HCT116 (cell line): ENCODE measurements at regions not wholly inside any gene's neighbourhood (a gene's known extent, or its start where the extent isn't known, plus 50 kb on each side); places are given as distances from the start of the nearest gene placed in this dataset.

Source experiments
- ATAC-seq: fragments of 200-7000 bp; cut with Tn5 transposase; 2 replicates; pipeline ENCODE4 v1.9.1; 2020; ENCODE audit warnings: mild to moderate bottlenecking, moderate library complexity
- BruUV-seq: library from RNA; stranded (reverse); fragments of 400-500 nt; replicated peaks from 2 replicates; lab custom pipeline; 2021; lab: Mats Ljungman, UMichigan
- CTCF ChIA-PET: fragments of 300-600 bp; sonication (Branson Sonifier 250); formaldehyde crosslinking; loops from one replicate; lab custom pipeline; 2021; ENCODE audit warnings: antibody characterized with exemption; lab: Charles Lee
- POLR2A ChIA-PET: fragments of 300-600, 350-600 bp; sonication (Branson Sonifier 250); formaldehyde crosslinking; loops from one replicate; lab custom pipeline; 2021; ENCODE audit warnings: antibody characterized with exemption; lab: Charles Lee
- RAD21 ChIA-PET, 2 experiments: fragments of 300-600 bp; sonication (Branson Sonifier 250); formaldehyde crosslinking; loops; one replicate each; lab custom pipeline; 2023; ENCODE audit warnings: low total read pairs in 2 of 2; ENCODE audit not compliant: uncharacterized antibody in 2 of 2, unreplicated experiment in 2 of 2, low non-redundant PET in 1 of 2; lab: Charles Lee
- DNase-seq: peaks from one replicate; pipeline ENCODE4 v3.0.0-alpha.2; 2010; ENCODE audit warnings: low read depth, low spot score
- H2AFZ ChIP-seq: fragments of 200-600 bp; shearing (Covaris generic), sonication (generic); 2 replicates; pipeline ENCODE4 v1.6.1; 2017; ENCODE audit warnings: low read depth, mixed run types, mixed read lengths, antibody characterized with exemption, low read length; ENCODE audit not compliant: poor library complexity, severe bottlenecking
- H3K27ac ChIP-seq: 2 replicates; pipeline ENCODE4 v1.5.1; 2012; ENCODE audit warnings: low read depth, low read length
- H3K27me3 ChIP-seq: fragments of 200-600 bp; sonication (generic); 2 replicates; pipeline ENCODE4 v1.6.1; 2016; ENCODE audit warnings: mixed run types, low read length, mixed read lengths; ENCODE audit not compliant: insufficient read depth
- H3K36me3 ChIP-seq, 2 experiments: fragments of 200-500 bp in 1 of 2; fragments of 200-600 bp in 1 of 2; sonication (Bioruptor generic) in 1 of 2; sonication (generic) in 1 of 2; 2 replicates each; pipeline versions ENCODE4 v1.5.1 to v1.6.1; 2014 to 2016; ENCODE audit warnings: low read length in 2 of 2, inconsistent platforms in 1 of 2, mixed read lengths in 1 of 2, mixed run types in 1 of 2; ENCODE audit not compliant: insufficient read depth in 2 of 2, control insufficient read depth in 1 of 2
- H3K4me1 ChIP-seq, 2 experiments: fragments of 200-600 bp in 1 of 2; sonication (generic) in 1 of 2; 2 replicates each; pipeline versions ENCODE4 v1.5.1 to v1.6.1; 2012 to 2017; ENCODE audit warnings: low read length in 2 of 2, inconsistent platforms in 1 of 2, mild to moderate bottlenecking in 1 of 2, mixed read lengths in 1 of 2, mixed run types in 1 of 2, moderate library complexity in 1 of 2; ENCODE audit not compliant: insufficient read depth in 2 of 2, control insufficient read depth in 1 of 2
- H3K4me2 ChIP-seq: fragments of 200-600 bp; sonication (generic); 2 replicates; pipeline ENCODE4 v1.6.1; 2017; ENCODE audit warnings: mixed run types, low read length, mixed read lengths
- H3K4me3 ChIP-seq, 2 experiments: fragments of 200-600 bp in 1 of 2; sonication (generic) in 1 of 2; replicated peaks in 1 of 2; 2 replicates each; pipeline ENCODE4 v1.5.1; 2011 to 2016; ENCODE audit warnings: low read length in 2 of 2, control low read depth in 1 of 2, low read depth in 1 of 2, mild to moderate bottlenecking in 1 of 2, mixed read lengths in 1 of 2, mixed run types in 1 of 2
- H3K79me2 ChIP-seq: fragments of 200-600 bp; sonication (generic); 2 replicates; pipeline ENCODE4 v1.6.1; 2017; ENCODE audit warnings: mild to moderate bottlenecking, mixed run types, low read length, moderate library complexity, mixed read lengths; ENCODE audit not compliant: insufficient read depth
- H3K9ac ChIP-seq: fragments of 200-600 bp; sonication (generic); 2 replicates; pipeline ENCODE4 v1.6.1; 2016; ENCODE audit warnings: low read length, mixed read lengths
- H3K9me2 ChIP-seq: fragments of 200-600 bp; sonication (generic), shearing (Covaris generic); 2 replicates; pipeline ENCODE4 v1.6.1; 2017; ENCODE audit warnings: mixed run types, mild to moderate bottlenecking, moderate library complexity; ENCODE audit not compliant: insufficient read depth
- H3K9me3 ChIP-seq, 2 experiments: fragments of 200-500 bp in 1 of 2; fragments of 200-600 bp in 1 of 2; sonication (Bioruptor generic) in 1 of 2; sonication (generic) in 1 of 2; 2 replicates each; pipeline ENCODE4 v1.6.1; 2014 to 2017; ENCODE audit warnings: low read length in 2 of 2, mixed read lengths in 2 of 2, inconsistent platforms in 1 of 2, low read depth in 1 of 2, mild to moderate bottlenecking in 1 of 2, mixed run types in 1 of 2, moderate library complexity in 1 of 2; ENCODE audit not compliant: control insufficient read depth in 1 of 2, insufficient read depth in 1 of 2
- H4K20me1 ChIP-seq: fragments of 200-600 bp; sonication (generic), shearing (Covaris generic); 2 replicates; pipeline ENCODE4 v1.6.1; 2017; ENCODE audit warnings: mixed run types, mild to moderate bottlenecking, moderate library complexity; ENCODE audit not compliant: insufficient read depth
- ATF3 ChIP-seq: IDR thresholded peaks from 2 replicates; pipeline ENCODE4 v1.6.1; 2012
- CBX3 ChIP-seq: IDR thresholded peaks from 2 replicates; pipeline ENCODE4 v1.6.1; 2012; ENCODE audit warnings: low read depth
- CTCF ChIP-seq, 3 experiments: fragments of 200-600 bp in 1 of 3; sonication (generic) in 1 of 3; IDR thresholded peaks in 2 of 3; conservative IDR thresholded peaks in 1 of 3; 2 replicates each; pipeline ENCODE4 v1.5.1; 2012 to 2017; ENCODE audit warnings: low read depth in 2 of 3, low read length in 2 of 3, antibody characterized with exemption in 1 of 3, borderline replicate concordance in 1 of 3, control low read depth in 1 of 3, mild to moderate bottlenecking in 1 of 3, mixed read lengths in 1 of 3, mixed run types in 1 of 3, moderate library complexity in 1 of 3; ENCODE audit not compliant: insufficient read depth in 1 of 3
- EGR1 ChIP-seq: IDR thresholded peaks from 2 replicates; pipeline ENCODE4 v1.6.1; 2012; ENCODE audit warnings: low read depth
- FOSL1 ChIP-seq: IDR thresholded peaks from 2 replicates; pipeline ENCODE4 v1.6.1; 2012; ENCODE audit warnings: low read depth
- JUND ChIP-seq: IDR thresholded peaks from 2 replicates; pipeline ENCODE4 v1.6.1; 2012
- REST ChIP-seq: IDR thresholded peaks from 2 replicates; pipeline ENCODE4 v1.6.1; 2012; ENCODE audit warnings: low read depth
- SP1 ChIP-seq: IDR thresholded peaks from 2 replicates; pipeline ENCODE4 v1.6.1; 2012; ENCODE audit warnings: low read depth
- YY1 ChIP-seq: IDR thresholded peaks from 2 replicates; pipeline ENCODE4 v1.6.1; 2011; ENCODE audit warnings: low read length, low read depth, moderate library complexity, mild to moderate bottlenecking; ENCODE audit not compliant: insufficient replicate concordance; ENCODE audit errors: extremely low read depth
- ZBTB33 ChIP-seq: IDR thresholded peaks from 2 replicates; pipeline ENCODE4 v1.6.1; 2011; ENCODE audit warnings: mild to moderate bottlenecking, low read length, moderate library complexity; ENCODE audit not compliant: insufficient replicate concordance; ENCODE audit errors: extremely low read depth
- intact Hi-C: fragments of 100-400 bp; cut with micrococcal nuclease; formaldehyde crosslinking; loops from 2 replicates; pipeline ENCODE4 v1.10.0; 2022

- no peaks in the 10 kb centered on the region for H3K4me1 ChIP-seq
- H3K9ac ChIP-seq, result no peak overlapping the region
- no peaks in the 10 kb centered on the region for H3K9me3 ChIP-seq
- BruUV-seq, result no TSS peak
- H3K9me2 ChIP-seq, result no peaks in the 10 kb centered on the region
- H3K79me2 ChIP-seq, result no peaks in the 10 kb centered on the region
- no peak overlapping the region for H3K27ac ChIP-seq
- intact Hi-C loops, result no loop called here
- CTCF ChIA-PET, result no interaction called here
- peaks cover 6% of the 10 kb centered on the region; the same call in 1 of the 2 replicates for H3K27me3 ChIP-seq
- H3K36me3 ChIP-seq, result no peaks in the 10 kb centered on the region
- no peak for TF ChIP-seq JUND
- TF ChIP-seq CTCF (IDR thresholded peaks at IDR 0.05 in 2 of 3, conservative IDR thresholded peaks at IDR 0.05 in 1 of 3; ENCODE audit: borderline replicate concordance in 1 of 3, insufficient read depth in 1 of 3, low read depth in 2 of 3, low read length in 2 of 3), result no peak
- no peak for TF ChIP-seq FOSL1
- TF ChIP-seq ZBTB33, result no peak
- TF ChIP-seq YY1, result no peak
- TF ChIP-seq SP1, result no peak
- no peak for TF ChIP-seq ATF3
- no peak for TF ChIP-seq EGR1
- no peak for TF ChIP-seq CBX3
- no peak for TF ChIP-seq REST
- H4K20me1 ChIP-seq, result no peaks in the 10 kb centered on the region
- ATAC-seq (no peak), DNase-seq (no peak)
- H3K4me2 ChIP-seq, result no peak overlapping the region
- no peak overlapping the region for H2AFZ ChIP-seq
- POLR2A ChIA-PET, result no interaction called here
- RAD21 ChIA-PET, result no interaction called here
- H3K4me3 ChIP-seq, result no peak overlapping the region
Observed at GRCh38 chr10:14456218-14456869, 125.6 kb upstream of the FRMD4A start.
